Duodenal mucosa (tissue), 2 donors: ENCODE measurements at regions not wholly inside any gene's neighbourhood (a gene's known extent, or its start where the extent isn't known, plus 50 kb on each side); places are given as distances from the start of the nearest gene placed in this dataset.

Source experiments
- H3K27ac ChIP-seq: one replicate; pipeline ENCODE4 v1.7.0; 2013; ENCODE audit warnings: low read depth, low read length
- H3K27me3 ChIP-seq, 2 donors: one replicate each; pipeline ENCODE4 v1.7.0; 2013; ENCODE audit warnings: low read length in 2 of 2, control low read depth in 1 of 2; ENCODE audit not compliant: insufficient read depth in 2 of 2, control insufficient read depth in 1 of 2
- H3K36me3 ChIP-seq, 2 donors: one replicate each; pipeline ENCODE4 v1.7.0; 2013; ENCODE audit warnings: low read length in 2 of 2, control low read depth in 1 of 2; ENCODE audit not compliant: insufficient read depth in 2 of 2, control insufficient read depth in 1 of 2
- H3K4me1 ChIP-seq, 2 donors: one replicate each; pipeline ENCODE4 v1.7.0; 2013; ENCODE audit warnings: low read length in 2 of 2, control low read depth in 1 of 2; ENCODE audit not compliant: insufficient read depth in 2 of 2, control insufficient read depth in 1 of 2
- H3K4me3 ChIP-seq, 2 donors: one replicate each; pipeline ENCODE4 v1.7.0; 2013; ENCODE audit warnings: low read length in 2 of 2, low read depth in 1 of 2
- H3K9ac ChIP-seq, 2 donors: one replicate each; pipeline ENCODE4 v1.7.0; 2013; ENCODE audit warnings: low read length in 2 of 2, low read depth in 1 of 2
- H3K9me3 ChIP-seq, 2 donors: one replicate each; pipeline ENCODE4 v1.7.0; 2013; ENCODE audit warnings: low read length in 2 of 2, control low read depth in 1 of 2; ENCODE audit not compliant: control insufficient read depth in 1 of 2

DNA sequence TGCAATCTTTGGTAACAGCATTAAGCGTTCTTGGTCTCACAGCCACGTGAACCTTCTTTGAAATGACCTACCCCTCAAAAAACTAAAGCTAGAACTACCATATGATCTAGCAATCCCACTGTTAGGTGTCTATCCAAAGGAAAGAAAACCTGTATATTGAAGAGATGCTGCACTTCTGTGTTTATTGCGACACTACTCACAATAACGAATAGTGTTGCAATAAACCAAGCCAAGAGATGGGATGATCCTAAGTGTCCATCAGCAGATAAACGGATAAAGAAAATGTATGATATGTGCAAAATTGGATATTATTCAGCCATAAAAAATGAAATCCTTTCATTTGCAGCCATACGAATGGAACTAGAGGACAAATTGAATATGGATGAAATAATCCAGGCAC is 637.9 kb downstream of the EFNB2 start:
- Histone ChIP-seq H3K4me1 (no peaks in the 10 kb centered on the region), H3K27ac (no peak overlapping the region), H3K9me3 (no peaks in the 10 kb centered on the region), H3K36me3 (no peaks in the 10 kb centered on the region), H3K9ac (no peak overlapping the region), H3K27me3 (no peaks in the 10 kb centered on the region), H3K4me3 (no peak overlapping the region)

DNA sequence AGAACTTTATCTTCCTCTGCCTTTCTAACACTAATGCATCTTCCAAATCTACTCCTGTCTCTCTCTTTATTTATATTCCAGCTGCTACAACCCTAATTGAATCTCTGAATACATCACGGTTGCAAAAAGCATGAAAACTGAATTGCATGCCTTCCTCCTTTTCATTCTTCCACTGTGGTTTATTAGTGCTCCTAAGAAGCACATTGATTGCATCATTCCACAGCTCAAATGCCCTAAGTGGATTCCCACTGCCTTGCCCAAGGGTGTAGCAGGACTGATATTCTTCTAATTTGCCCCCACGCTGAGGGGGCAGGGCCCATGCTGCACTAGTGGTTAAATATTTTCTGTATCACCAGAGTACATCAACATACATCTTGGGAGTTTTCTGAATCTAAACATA is 640.8 kb downstream of the EFNB2 start:
- Histone ChIP-seq H3K4me3 (no peak overlapping the region), H3K4me1 (no peaks in the 10 kb centered on the region), H3K27me3 (no peaks in the 10 kb centered on the region), H3K9ac (no peak overlapping the region), H3K27ac (no peak overlapping the region), H3K9me3 (no peaks in the 10 kb centered on the region), H3K36me3 (no peaks in the 10 kb centered on the region)

DNA sequence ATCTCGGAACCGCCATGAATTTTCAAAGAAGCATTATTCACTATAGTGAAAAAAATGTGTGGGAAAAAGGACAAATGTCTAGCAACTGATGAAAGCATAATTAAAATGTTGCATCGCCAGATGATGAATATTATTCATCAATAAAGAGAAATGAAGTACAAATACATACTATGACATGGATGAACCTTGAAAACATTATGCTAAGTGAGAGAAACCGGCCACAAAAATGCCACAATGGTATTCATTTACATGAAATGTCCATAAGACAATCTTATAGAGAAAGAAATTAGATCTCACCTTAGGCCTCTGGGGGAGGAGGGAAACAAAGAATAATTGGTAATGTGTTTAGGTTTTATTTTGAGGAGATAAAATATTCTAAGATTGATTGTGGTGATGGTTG is 645.0 kb downstream of the EFNB2 start:
- Histone ChIP-seq H3K27me3 (no peaks in the 10 kb centered on the region), H3K4me3 (no peak overlapping the region), H3K9ac (no peak overlapping the region), H3K9me3 (no peaks in the 10 kb centered on the region), H3K4me1 (no peaks in the 10 kb centered on the region), H3K36me3 (no peaks in the 10 kb centered on the region), H3K27ac (no peak overlapping the region)

DNA sequence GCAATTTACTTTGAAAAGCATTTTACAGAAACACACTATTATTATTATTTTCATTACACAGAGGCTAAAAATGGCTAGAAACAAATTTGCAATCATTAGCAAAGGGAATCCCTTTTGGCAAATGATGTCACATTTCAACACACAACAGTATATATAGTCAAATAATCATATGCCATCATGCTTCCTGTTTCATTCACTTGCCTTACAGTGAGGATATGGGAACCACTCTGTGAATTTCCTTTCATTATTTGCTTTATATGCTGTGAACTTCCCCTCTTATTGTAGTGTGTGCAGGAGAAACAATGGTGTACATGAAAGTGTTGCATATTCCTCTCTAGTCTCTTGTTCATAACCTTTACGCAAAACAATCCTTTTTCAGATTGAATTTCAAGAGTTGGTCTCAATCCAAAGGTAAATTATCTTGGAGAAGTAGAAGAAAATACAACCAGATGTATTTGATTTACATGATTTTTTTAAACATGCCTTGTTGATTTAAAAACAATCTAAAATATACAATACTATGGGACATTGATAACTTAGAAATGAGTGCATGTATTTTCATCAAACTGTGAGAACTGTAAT is 657.3 kb downstream of the EFNB2 start:
- no peak overlapping the region for H3K4me3 ChIP-seq
- no peak overlapping the region for H3K27ac ChIP-seq
- no peaks in the 10 kb centered on the region for H3K27me3 ChIP-seq
- no peaks in the 10 kb centered on the region for H3K4me1 ChIP-seq
- no peaks in the 10 kb centered on the region for H3K36me3 ChIP-seq
- no peak overlapping the region for H3K9ac ChIP-seq
- no peaks in the 10 kb centered on the region for H3K9me3 ChIP-seq

DNA sequence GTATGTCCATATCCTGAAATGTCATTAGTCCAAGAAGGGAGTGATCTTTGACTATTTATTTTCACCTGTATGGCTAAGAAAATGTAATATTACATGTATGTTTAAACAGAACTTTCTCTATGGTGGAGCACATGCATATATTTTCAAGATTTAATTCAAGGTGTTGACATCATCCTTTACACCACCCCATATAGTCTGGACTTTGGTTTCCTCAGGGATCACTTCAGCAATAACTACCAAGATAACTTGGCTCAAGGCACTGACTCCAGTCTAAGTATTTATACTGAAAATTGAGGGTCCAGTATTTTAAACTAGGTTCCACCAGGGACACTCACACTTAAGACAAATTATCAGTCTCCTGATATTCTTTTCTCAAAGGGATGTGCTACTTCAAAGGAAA is 660.6 kb downstream of the EFNB2 start:
- no peak overlapping the region for H3K27ac ChIP-seq
- no peak overlapping the region for H3K9ac ChIP-seq
- no peaks in the 10 kb centered on the region for H3K27me3 ChIP-seq
- H3K9me3 ChIP-seq, result no peaks in the 10 kb centered on the region
- H3K4me3 ChIP-seq, result no peak overlapping the region
- no peaks in the 10 kb centered on the region for H3K36me3 ChIP-seq
- no peaks in the 10 kb centered on the region for H3K4me1 ChIP-seq

DNA sequence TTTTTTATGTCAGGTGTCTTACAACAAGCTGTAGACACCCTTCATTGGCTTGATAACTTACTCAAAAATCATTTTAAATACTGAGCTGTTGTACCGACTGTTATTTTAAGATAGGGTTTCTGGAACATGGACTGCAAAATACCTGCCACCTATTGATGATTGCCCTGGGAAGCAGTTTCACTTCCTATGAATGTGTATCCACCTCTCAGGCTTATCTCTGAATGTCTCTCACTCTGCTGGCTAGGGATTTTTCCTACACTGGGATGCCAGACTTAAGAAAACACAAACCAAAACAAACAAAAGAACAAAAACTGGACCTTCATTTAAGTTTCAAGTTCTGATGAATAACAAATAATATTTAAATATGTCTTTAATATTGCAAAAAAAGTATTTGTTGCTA is 663.7 kb downstream of the EFNB2 start:
- Histone ChIP-seq H3K36me3 (no peaks in the 10 kb centered on the region), H3K4me1 (no peaks in the 10 kb centered on the region), H3K27ac (no peak overlapping the region), H3K27me3 (no peaks in the 10 kb centered on the region), H3K9ac (no peak overlapping the region), H3K4me3 (no peak overlapping the region), H3K9me3 (no peaks in the 10 kb centered on the region)

DNA sequence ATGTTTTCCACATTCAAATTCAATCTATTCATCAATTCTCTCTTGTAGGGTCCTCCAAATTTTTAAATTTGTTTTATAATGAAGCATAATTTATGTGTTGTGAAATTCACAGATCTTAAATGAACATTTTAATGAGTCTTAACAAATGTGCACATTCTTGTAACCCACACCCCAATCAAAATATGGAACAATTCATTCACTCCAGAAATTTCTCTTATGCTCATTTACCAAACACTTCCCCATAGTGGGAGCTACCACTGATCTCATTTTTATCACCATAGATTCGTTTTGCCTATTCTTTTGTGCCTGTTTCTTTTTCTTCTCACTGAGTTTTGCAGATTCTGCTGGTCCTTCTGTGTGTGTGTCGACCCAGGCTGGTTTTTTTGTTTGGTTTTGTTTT is 664.1 kb downstream of the EFNB2 start:
- H3K36me3 ChIP-seq, result no peaks in the 10 kb centered on the region
- no peak overlapping the region for H3K27ac ChIP-seq

DNA sequence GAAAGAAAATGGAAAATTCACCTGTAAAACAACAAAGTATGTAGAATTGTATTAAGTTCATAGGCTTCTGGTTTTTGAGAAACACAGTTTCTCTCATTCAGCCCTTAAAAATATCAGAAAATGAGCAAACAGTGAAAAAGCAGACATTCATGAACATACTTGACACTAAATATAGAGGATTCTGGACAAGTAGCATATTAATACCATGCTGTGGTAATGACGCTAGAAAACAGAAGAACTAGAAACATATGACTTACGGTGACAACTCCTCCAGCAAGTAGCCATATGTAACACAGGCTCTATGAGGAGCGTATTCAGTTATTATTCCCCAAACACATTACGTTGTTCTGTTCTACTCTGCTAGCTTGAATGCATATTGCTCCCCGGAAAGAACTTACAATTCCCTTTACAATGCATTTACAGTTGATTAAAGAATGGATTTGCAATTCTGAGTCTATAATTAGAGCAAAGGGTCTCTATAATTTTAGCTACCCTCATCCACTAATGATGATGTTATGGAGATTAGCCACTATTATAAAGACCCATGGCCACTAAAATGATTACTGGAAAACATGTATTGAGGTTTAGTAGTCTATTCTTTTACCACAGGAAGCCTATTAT is 672.1 kb downstream of the EFNB2 start:
- Histone ChIP-seq H3K27me3 (no peaks in the 10 kb centered on the region), H3K27ac (no peak overlapping the region), H3K4me3 (no peak overlapping the region), H3K9me3 (no peaks in the 10 kb centered on the region), H3K4me1 (no peaks in the 10 kb centered on the region), H3K36me3 (no peaks in the 10 kb centered on the region), H3K9ac (no peak overlapping the region)

More for the DNA sequence above, 664.1 kb downstream of the EFNB2 start:
- Histone ChIP-seq H3K9ac (no peak overlapping the region), H3K27me3 (no peaks in the 10 kb centered on the region), H3K4me3 (no peak overlapping the region), H3K4me1 (no peaks in the 10 kb centered on the region), H3K9me3 (no peaks in the 10 kb centered on the region)

DNA sequence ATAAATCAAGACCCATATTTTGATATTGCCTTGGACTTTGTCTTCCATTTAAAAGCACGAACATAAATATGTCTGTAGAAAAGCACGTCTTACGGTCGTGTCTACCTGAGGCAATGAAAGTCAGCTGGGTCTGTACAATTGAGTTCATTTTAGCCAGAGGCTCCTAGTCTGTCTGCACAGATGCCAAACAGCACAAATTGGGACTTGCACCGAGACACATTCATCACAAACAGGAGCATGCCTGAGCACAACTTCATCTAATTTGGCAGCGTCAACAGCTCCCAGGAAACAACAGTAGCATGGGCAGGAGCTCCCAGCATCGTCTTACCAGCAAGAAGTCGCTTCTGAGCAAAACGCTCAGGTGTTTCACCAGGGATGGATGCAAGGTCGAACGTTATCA is 687.0 kb downstream of the EFNB2 start:
- no peak overlapping the region for H3K9ac ChIP-seq

DNA sequence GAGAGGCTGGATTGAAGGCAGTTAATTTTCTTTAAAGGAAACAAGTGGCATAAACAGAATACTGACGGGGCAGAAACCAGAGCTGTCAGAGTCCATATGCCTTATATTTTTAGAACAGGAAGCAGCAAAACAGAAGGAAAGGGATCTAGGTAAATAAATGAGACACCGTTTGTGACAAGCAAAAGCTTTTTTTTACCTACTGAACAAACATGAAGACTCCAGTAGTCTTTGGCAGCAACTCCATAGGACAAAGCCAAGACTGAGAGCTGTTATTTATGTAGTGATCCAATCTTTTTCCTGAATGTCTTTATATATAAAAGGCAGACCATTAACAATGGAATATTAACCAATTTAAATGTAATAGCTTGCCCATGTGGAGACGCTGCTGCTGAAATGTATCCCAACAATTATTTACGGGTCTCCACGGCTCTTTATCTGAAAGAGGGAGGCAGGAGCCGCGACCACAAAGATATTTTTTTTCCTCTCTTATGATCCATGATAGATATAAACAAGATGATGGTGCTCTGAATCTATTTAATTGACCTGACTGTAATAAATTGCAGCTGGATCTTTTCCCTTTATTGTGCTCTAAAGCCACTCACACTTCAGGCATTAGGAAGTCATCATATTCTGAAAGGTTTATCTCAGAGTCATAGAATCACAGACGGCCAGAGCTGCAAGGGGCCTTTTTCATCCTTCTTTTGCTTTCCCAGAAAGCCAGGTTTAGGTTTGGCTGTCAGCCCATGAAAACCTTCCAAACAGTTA is 687.8 kb downstream of the EFNB2 start:
- Histone ChIP-seq H3K4me1 (no peaks in the 10 kb centered on the region), H3K9ac (no peak overlapping the region), H3K27ac (no peak overlapping the region), H3K9me3 (no peaks in the 10 kb centered on the region), H3K36me3 (no peaks in the 10 kb centered on the region), H3K4me3 (no peak overlapping the region), H3K27me3 (no peaks in the 10 kb centered on the region)

More for the DNA sequence above, 687.0 kb downstream of the EFNB2 start:
- Histone ChIP-seq H3K36me3 (no peaks in the 10 kb centered on the region), H3K9me3 (no peaks in the 10 kb centered on the region), H3K27me3 (no peaks in the 10 kb centered on the region), H3K4me1 (no peaks in the 10 kb centered on the region), H3K4me3 (no peak overlapping the region), H3K27ac (no peak overlapping the region)
